HG02623 (cell line): ENCODE measurements at regions not wholly inside any gene's neighbourhood (a gene's known extent, or its start where the extent isn't known, plus 50 kb on each side); places are given as distances from the start of the nearest gene placed in this dataset.
A peak's percentile ranks its signal among the peaks of the same experiment; 100 is the strongest.

Experiments used
- ATAC-seq: cut with Tn5 transposase; IDR thresholded peaks from one replicate; pipeline ENCODE4 v1.9.1; 2021; ENCODE audit warnings: moderate library complexity; ENCODE audit not compliant: unreplicated experiment

GRCh38 chr3:76866729-76867408 lies 173.0 kb upstream of the ROBO2 start:
- ATAC-seq = peak; percentile 58

GRCh38 chr3:76869726-76870384 lies 170.0 kb upstream of the ROBO2 start:
- ATAC-seq = no peak

GRCh38 chr3:76871655-76872054 lies 168.2 kb upstream of the ROBO2 start:
- no peak for ATAC-seq

- no peak for ATAC-seq
These were observed 166.9 kb upstream of the ROBO2 start for GRCh38 chr3:76872999-76873398.

GRCh38 chr3:76873532-76874242 lies 166.2 kb upstream of the ROBO2 start:
- ATAC-seq = no peak

GRCh38 chr3:76879959-76880358 lies 159.9 kb upstream of the ROBO2 start:
- ATAC-seq = no peak

DNA sequence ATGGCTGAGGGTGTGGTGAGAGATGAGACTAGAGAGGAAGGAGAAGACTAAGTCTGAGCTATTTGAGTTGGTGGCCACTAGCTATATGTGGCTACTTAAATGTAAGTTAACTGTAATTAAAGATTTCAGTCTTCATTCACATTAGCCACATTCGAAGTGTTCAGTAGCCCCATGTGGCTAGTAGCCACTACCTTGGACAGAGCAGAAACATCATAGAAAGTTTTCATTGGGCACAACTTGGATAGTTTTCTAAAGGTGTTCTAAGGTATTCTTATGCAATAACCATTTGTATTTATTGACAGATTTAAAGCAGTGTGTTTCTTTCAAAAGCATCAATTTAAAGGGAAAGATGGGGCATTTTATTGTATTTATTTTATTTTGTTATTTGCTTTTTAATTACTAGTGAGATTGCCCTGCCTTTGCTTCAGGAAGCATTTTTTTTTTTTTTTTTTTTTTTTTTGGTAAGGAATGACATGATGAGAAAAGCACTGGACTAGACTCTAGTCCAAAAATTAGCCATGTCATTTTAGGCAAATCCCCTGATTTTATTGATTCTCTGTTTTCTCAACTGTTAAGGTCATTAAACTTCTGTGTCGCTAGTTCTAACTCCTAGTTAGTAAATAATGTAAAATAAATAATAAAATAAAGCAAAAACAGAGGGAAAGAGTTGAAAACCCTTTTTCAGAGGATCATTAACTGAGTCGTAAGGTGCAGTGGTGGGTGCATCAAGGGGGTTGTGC lies 153.0 kb upstream of the ROBO2 start:
- ATAC-seq = no peak

DNA sequence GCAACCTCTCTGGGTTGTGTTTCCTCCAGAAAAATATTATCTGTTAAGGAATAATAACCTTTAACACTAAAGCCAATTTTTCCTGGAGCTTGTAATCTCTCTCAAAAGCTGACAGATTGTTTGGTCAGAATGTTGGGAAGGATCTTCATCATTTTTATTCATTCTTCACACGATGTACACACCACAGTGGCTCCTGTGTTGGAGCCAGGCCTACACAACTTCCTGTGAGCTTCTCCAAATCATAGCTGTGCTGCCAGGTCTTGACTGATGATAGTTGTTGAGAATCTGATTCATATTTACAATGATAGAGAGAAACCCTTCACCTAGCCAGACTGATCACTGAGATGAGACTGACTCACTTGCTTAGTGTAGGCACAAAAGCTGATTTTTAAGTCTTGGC lies 151.0 kb upstream of the ROBO2 start:
- no peak for ATAC-seq

DNA sequence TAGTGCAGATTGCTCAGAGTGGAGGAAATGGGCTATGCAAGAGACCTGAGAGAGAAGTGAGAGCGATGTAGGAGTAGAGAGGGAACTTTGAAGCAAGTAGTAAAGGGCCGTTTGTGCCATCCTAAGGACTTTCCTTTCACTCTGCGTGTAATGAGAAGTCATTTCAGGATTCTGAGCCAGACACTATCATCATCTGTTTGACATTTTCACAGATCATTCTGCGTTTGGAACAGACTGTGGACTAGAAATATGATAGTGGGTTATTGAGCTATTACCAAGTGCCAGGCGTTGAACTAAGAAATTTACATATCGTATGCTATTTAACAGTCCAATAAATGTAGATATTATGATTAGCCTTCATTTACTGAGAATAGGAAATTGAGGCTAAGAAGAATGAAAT lies 150.0 kb upstream of the ROBO2 start:
- ATAC-seq = no peak

- no peak for ATAC-seq
These were observed 142.8 kb upstream of the ROBO2 start for GRCh38 chr3:76897076-76897475.

DNA sequence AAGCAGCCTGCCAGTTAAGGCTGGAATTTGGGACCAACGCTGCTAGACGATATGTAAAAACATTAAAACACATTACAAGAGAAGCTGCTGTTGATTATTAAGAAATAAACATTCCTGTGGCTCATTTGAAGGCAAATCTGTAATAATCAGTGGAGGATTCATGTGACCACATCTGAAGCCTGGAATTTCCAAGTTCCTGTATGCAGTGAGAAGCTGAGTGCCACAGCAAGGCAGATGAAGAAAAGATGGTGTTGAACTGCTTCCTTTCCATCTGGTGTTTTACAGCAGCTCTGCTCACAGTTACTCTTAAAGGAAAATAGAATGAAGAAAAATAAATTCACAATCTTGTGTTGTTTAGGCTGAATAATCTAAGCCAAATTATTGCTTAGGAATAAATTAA lies 139.3 kb upstream of the ROBO2 start:
- no peak for ATAC-seq

DNA sequence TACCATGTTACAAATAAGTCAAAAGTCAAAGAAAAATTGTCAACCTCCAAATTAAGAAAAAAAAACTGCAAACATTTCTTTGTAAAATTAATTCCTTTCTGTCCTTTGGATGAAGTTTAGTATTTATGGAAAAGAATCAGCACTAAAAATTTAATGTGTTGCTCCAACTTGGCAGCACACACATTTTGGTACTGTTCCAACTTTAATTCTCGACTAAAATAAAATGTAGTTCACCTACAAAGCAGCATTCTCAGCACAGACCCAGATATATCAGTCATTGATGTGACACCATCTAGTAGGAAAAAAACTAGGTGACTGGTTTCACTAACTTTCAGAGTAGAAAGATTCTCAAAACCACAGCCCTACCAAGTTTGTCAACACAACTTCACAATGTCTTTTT lies 131.7 kb upstream of the ROBO2 start:
- no peak for ATAC-seq

- no peak for ATAC-seq
These were observed 127.0 kb upstream of the ROBO2 start for GRCh38 chr3:76912841-76913383.

DNA sequence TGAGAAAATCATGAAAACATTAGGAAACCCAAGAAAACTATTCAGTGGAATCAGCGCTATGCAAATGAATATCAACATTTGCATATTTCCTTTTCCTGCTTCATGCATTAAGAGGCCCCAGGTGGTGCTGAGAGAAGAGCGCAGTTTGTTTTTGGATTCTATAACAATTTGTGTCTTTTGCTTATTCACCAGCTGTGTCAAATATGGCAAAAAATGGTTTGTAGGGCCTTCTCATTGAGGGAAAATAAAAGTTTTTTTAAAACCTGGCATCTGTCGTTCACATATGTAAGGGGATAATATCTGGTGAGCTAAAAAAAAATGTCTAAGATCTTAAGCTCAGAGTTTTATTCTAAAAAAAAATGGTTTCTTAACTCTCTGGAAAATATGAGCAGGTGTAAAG lies 122.5 kb upstream of the ROBO2 start:
- no peak for ATAC-seq

GRCh38 chr3:76920511-76920910 lies 119.4 kb upstream of the ROBO2 start:
- no peak for ATAC-seq

GRCh38 chr3:76923485-76923884 lies 116.4 kb upstream of the ROBO2 start:
- no peak for ATAC-seq

DNA sequence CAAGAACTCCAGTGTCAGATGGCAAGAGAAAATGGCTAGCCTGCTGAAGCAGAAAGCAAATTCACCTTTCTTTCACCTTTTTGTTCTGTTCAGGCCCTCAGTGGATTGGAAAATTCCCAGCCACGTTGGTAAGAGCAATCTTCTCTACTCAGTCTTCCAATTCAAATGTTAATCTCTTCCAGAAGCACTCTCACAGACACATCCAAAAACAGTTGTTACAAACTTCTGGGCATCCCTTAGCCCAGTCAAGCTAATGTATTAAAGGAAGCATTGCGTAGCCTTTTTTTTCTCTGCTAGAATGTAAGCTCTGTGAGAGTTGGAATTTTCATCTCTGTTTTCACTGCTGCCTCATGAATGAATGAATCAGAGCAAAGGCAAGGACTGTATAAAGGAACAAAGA lies 109.2 kb upstream of the ROBO2 start:
- no peak for ATAC-seq

DNA sequence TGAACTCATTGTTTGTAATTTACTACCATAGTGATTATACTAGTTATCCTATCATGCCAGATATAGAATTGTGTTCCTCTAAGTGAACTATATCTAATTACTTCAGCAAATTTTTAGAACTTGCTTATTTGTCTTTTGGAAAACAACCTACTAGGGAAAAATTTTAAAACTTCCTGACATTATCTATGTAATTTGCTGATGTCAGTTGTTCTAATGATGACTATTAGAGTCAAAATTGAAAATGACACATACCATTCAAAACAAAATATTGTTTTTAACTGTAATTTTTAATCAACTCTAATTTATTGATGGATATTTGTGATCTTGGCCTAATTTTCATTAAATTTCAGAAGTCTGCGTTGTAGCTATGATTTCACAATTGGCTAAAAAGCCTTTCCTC lies 106.7 kb upstream of the ROBO2 start:
- no peak for ATAC-seq

- no peak for ATAC-seq
These were observed 100.9 kb upstream of the ROBO2 start for GRCh38 chr3:76938962-76939361.

DNA sequence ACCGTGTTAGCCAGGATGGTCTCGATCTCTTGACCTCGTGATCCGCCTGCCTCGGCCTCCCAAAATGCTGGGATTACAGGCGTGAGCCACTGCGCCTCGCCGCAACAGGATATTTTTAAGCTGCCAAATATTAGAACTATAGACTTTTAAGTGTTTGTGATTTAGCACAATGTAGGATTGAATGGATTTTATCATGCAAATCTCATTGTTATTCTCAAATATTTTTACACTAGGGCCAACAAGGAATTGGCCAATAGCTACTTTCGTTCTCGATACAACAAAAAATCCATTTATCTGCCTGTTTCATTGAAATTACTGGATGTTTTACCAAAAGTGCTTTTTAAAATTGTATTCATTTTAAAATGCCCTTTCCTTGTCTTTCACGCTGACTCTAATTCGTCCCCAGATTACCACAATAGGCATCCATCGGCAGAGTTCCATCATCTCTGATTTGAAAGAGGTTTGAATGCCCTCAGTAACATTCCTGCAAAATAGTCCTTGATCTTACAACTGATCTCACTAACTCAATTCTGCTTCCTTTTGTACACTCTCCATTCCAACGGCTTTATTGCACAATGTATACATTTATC lies 99.6 kb upstream of the ROBO2 start:
- no peak for ATAC-seq

DNA sequence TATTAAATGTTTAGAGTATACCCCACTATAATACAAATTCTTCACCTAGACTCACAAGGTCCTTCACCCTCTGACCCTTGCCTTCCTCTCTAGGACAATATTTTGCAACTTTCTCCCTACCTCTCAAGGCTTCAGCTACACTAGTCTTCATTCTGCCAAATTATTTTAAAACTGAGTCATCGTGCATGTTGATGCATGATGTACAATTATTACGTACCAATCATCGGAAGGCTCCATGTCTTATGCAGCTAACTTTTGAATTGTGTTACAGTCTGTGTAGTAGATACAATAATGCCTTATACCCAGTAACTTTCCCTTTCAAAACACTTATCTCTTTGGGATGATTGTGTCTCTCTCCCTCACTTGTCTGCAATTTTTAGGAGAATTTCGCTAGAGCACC lies 98.5 kb upstream of the ROBO2 start:
- no peak for ATAC-seq
